GM13976 (cell line): ENCODE measurements at regions not wholly inside any gene's neighbourhood (a gene's known extent, or its start where the extent isn't known, plus 50 kb on each side); places are given as distances from the start of the nearest gene placed in this dataset.

Experiments used
- DNase-seq: peaks from one replicate; pipeline ENCODE4 v3.0.0; 2012; ENCODE audit warnings: low spot score
- in situ Hi-C: fragments of 300-500 bp; cut with MboI; formaldehyde crosslinking; loops from one replicate; pipeline ENCODE4 v1.12.0; 2022; ENCODE audit warnings: low sequenced_read_pairs, mixed read lengths, inconsistent platforms; ENCODE audit not compliant: unreplicated experiment
- TF ChIP-seq, protein P1 (sequence below): IDR thresholded peaks from 2 replicates; pipeline ENCODE4 v1.5.1; 2012; ENCODE audit warnings: borderline replicate concordance, mild to moderate bottlenecking; ENCODE audit not compliant: insufficient read depth; ENCODE audit errors: extremely low read depth, missing control alignments, control extremely low read depth

DNA sequence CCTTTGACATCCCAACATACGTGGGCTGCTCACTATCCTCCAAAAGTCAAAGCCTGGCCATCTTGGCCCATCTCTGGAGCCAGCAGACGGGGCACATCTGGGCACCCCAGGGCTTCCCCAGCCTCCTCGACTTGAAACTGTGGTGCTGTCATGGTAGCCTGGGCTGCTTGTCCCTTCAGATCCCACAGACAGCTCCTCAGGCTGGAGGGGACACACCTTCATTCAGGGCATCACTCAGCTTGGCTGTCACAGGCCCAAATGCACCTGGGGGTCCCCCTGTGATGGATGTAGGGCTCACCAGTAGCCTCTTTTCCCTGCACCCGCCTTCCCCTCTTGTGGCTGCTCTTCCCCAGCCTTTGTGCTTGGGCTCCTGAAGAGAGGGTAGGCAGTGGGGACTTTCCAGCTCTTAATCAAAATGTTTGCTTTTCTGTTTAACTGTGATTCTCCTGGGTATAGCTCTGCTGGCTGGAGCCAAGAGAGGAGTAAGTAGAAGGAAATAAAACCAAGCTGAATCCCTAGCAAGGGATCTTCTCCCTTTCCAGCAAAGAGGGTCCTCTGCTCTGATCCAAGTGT, 92.3 kb downstream of the GYPC start:
- in situ Hi-C loops: no loop called here

DNA sequence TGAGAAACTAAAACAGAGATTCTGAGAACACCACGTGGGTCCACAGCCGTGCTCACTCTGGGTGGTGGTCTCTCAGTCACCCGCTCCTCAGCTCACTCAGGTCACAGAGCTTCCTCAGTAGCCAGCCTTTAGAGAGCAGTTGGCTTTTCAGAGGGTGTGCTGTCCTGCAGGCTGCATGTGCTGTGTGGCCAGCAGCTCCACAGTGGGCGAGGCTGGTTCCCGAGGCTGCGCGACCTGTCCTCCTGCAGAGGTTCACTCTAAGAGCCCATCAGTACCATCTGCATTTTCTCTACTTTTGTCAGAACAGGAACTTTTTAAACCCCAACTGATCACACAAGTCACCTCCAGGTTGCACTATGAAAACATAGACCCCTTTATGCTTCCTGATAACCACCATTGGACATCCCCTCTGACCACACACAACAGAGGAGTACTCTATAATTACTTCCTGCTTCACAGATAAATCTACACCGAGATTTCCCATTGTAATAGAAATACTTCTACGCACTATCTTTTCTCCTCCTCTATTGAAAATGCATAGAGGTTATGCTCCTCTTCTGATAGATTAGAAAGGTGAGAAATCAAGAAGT, 93.1 kb downstream of the GYPC start:
- DNase-seq: no peak
- in situ Hi-C loops: no loop called here
- TF ChIP-seq, protein P1, sequence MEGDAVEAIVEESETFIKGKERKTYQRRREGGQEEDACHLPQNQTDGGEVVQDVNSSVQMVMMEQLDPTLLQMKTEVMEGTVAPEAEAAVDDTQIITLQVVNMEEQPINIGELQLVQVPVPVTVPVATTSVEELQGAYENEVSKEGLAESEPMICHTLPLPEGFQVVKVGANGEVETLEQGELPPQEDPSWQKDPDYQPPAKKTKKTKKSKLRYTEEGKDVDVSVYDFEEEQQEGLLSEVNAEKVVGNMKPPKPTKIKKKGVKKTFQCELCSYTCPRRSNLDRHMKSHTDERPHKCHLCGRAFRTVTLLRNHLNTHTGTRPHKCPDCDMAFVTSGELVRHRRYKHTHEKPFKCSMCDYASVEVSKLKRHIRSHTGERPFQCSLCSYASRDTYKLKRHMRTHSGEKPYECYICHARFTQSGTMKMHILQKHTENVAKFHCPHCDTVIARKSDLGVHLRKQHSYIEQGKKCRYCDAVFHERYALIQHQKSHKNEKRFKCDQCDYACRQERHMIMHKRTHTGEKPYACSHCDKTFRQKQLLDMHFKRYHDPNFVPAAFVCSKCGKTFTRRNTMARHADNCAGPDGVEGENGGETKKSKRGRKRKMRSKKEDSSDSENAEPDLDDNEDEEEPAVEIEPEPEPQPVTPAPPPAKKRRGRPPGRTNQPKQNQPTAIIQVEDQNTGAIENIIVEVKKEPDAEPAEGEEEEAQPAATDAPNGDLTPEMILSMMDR: no peak

More for the DNA sequence above, 92.3 kb downstream of the GYPC start:
- TF ChIP-seq, protein P1: no peak
- no peak for DNase-seq

DNA sequence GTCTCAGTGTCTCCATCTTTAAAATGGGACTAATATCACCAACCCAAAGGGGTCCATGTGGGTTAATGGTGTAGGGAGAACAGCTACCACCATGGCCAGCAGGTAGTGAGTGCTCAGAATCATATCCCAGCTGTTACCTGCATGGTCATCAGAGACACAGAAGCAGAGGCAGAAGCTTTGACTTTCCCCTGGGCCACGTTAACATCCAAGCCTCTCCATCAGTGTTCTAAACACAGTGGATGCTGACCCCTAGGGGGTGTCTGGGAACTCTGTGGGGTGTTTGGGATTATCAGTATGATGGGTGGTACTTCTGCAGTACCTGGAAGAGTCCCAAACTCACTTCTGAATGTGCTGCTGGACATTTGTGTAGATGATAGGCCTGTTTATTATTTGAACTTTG, 93.6 kb downstream of the GYPC start:
- TF ChIP-seq, protein P1: peak; percentile 16
- DNase-seq: no peak

DNA sequence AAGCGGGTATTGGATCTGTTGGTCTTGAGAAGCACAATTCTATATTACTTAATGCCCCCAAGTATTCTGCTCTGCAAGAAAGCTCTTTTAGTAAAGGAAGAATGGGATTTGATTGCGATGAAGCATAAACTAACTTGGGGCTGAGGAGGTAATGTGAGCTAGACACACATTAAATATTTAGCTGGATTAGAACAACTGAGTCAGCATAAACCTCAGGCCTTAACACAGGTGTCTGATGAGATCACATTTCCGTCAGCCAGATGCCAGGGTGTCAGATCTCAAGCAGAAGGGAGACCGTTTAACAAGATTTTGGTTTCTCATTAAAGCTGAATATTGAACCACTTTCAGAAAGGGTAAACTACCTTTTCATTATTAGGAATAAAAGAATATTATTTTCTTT, 94.5 kb downstream of the GYPC start:
- DNase-seq: no peak
- in situ Hi-C loops: loop anchor here (25.0 kb wide), 2 partner anchors 213 to 513 kb away; no protein-coding TSS in a partner anchor
- TF ChIP-seq, protein P1: no peak

More for the DNA sequence above, 93.6 kb downstream of the GYPC start:
- in situ Hi-C loops: no loop called here

DNA sequence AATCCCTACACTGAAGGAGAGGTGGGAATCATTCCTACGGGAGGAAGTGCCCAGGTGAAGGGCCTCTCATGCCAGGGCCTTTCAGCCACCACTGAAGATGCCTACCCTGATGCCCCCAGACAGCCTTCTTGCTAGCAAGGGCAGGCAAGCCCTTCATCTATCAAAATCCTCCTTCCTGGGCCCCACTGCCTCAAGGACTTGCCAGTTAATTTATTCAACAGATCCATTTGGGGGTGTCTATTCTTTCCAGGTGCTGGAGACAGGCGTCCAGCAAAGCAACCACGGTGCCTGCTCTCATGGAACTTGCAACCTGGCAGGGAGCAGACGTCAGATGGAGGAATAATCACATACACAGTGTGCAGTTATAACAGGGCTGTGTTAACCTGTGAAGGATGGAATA, 95.5 kb downstream of the GYPC start:
- TF ChIP-seq, protein P1: no peak
- DNase-seq: no peak
- in situ Hi-C loops: loop anchor here (25.0 kb wide), 2 partner anchors 214 to 514 kb away; no protein-coding TSS in a partner anchor

DNA sequence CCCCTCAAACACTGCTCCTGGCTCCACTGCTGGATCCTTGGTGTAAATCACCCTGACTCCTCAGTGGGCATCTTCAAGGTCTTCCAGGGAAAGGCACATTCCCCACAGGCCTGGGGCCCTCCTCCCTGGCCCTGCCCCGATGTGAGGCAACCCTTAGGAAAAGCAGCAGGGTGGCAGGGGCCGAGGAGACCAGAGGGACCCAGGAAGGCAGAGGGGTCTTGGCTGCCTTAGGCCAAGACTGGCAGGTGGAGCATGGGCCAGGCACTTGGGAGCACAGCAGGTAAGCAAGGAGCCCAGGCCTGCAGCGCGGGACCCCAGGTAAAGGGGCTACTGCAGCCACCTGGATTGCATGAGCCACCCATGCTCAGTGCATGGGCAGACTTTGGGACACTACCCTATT, 96.9 kb downstream of the GYPC start:
- no peak for DNase-seq
- in situ Hi-C loops: loop anchor here (25.0 kb wide), 2 partner anchors 216 to 516 kb away; no protein-coding TSS in a partner anchor
- TF ChIP-seq, protein P1: no peak
